HEK293 (cell line): ENCODE measurements at regions not wholly inside any gene's neighbourhood (a gene's known extent, or its start where the extent isn't known, plus 50 kb on each side); places are given as distances from the start of the nearest gene placed in this dataset.
A peak's percentile ranks its signal among the peaks of the same experiment; 100 is the strongest.

Experiments used
- CTCF ChIA-PET: fragments of 350-600 bp; formaldehyde crosslinking; extraction: SDS; loops from one replicate; lab custom pipeline; 2021; ENCODE audit warnings: antibody characterized with exemption; lab: Yijun Ruan, JAX
- POLR2A ChIA-PET: fragments of 300-600 bp; formaldehyde crosslinking; extraction: SDS; loops from one replicate; lab custom pipeline; 2020; ENCODE audit warnings: antibody characterized with exemption, inconsistent platforms; lab: Yijun Ruan, JAX
- H3K27ac ChIP-seq: fragments of 200-500 bp; sonication (Bioruptor generic); 2 replicates; pipeline ENCODE4 v1.5.1; 2014; ENCODE audit warnings: low read depth, low read length, control low read depth, inconsistent platforms; ENCODE audit errors: extremely low read depth
- H3K36me3 ChIP-seq, 2 experiments: fragments of 200-500 bp in 1 of 2; sonication (Bioruptor generic) in 1 of 2; 1 replicate in 1 of 2; 2 replicates in 1 of 2; pipeline ENCODE4 v1.5.1; 2014 to 2017; ENCODE audit warnings: inconsistent platforms in 2 of 2, low read length in 2 of 2; ENCODE audit not compliant: control insufficient read depth in 2 of 2, insufficient read depth in 1 of 2
- H3K4me1 ChIP-seq: fragments of 200-500 bp; sonication (Bioruptor generic); 2 replicates; pipeline ENCODE4 v1.5.1; 2014; ENCODE audit warnings: mild to moderate bottlenecking, low read length, inconsistent platforms; ENCODE audit not compliant: control insufficient read depth, insufficient read depth
- H3K4me3 ChIP-seq: 2 replicates; pipeline ENCODE4 v1.5.1; 2011; ENCODE audit warnings: low read depth, mild to moderate bottlenecking, control low read depth, low read length, moderate library complexity
- H3K9me3 ChIP-seq: fragments of 200-500 bp; sonication (Bioruptor generic); 2 replicates; pipeline ENCODE4 v1.5.1; 2014; ENCODE audit warnings: low read depth, low read length, inconsistent platforms; ENCODE audit not compliant: control insufficient read depth, insufficient read depth
- GLIS1 ChIP-seq: fragments of 450-650 bp; formaldehyde crosslinking; IDR thresholded peaks from 2 replicates; pipeline ENCODE4 v1.5.1; 2016; ENCODE audit warnings: missing biosample characterization, missing genetic modification characterization
- GLIS2 ChIP-seq: fragments of 450-650 bp; formaldehyde crosslinking; IDR thresholded peaks from 2 replicates; pipeline ENCODE4 v1.5.1; 2016; ENCODE audit warnings: missing biosample characterization, missing genetic modification characterization
- HOXA7 ChIP-seq: sonication (generic); formaldehyde crosslinking; IDR thresholded peaks from 2 replicates; pipeline ENCODE4 v1.8.1; 2022; ENCODE audit warnings: missing genetic modification reagents, borderline replicate concordance
- KLF8 ChIP-seq: fragments of 450-650 bp; formaldehyde crosslinking; IDR thresholded peaks from 2 replicates; pipeline ENCODE4 v1.5.1; 2016; ENCODE audit warnings: missing biosample characterization, missing genetic modification characterization
- MZF1 ChIP-seq: fragments of 450-650 bp; formaldehyde crosslinking; IDR thresholded peaks from 2 replicates; pipeline ENCODE4 v1.5.1; 2017; ENCODE audit warnings: missing biosample characterization, missing genetic modification characterization, borderline replicate concordance
- ZFP37 ChIP-seq: fragments of 450-650 bp; formaldehyde crosslinking; IDR thresholded peaks from 2 replicates; pipeline ENCODE4 v1.5.1; 2016; ENCODE audit warnings: missing biosample characterization, missing genetic modification characterization
- ZFP41 ChIP-seq: fragments of 450-650 bp; formaldehyde crosslinking; IDR thresholded peaks from 2 replicates; pipeline ENCODE4 v1.5.1; 2016; ENCODE audit warnings: missing biosample characterization, missing genetic modification characterization, borderline replicate concordance
- ZNF146 ChIP-seq: fragments of 450-650 bp; formaldehyde crosslinking; IDR thresholded peaks from 2 replicates; pipeline ENCODE4 v1.5.1; 2016; ENCODE audit warnings: missing biosample characterization, missing genetic modification characterization
- ZNF155 ChIP-seq: fragments of 450-650 bp; formaldehyde crosslinking; IDR thresholded peaks from 2 replicates; pipeline ENCODE4 v1.5.1; 2016; ENCODE audit warnings: missing biosample characterization, missing genetic modification characterization
- ZNF202 ChIP-seq: fragments of 450-650 bp; formaldehyde crosslinking; IDR thresholded peaks from 2 replicates; pipeline ENCODE4 v1.5.1; 2016; ENCODE audit warnings: missing biosample characterization, missing genetic modification characterization, borderline replicate concordance
- ZNF248 ChIP-seq: fragments of 450-650 bp; formaldehyde crosslinking; IDR thresholded peaks from 2 replicates; pipeline ENCODE4 v1.5.1; 2017; ENCODE audit warnings: missing biosample characterization, missing genetic modification characterization
- ZNF26 ChIP-seq: fragments of 450-650 bp; formaldehyde crosslinking; IDR thresholded peaks from 2 replicates; pipeline ENCODE4 v1.5.1; 2016; ENCODE audit warnings: missing biosample characterization, missing genetic modification characterization
- ZNF354C ChIP-seq: fragments of 450-650 bp; formaldehyde crosslinking; IDR thresholded peaks from 2 replicates; pipeline ENCODE4 v1.5.1; 2016; ENCODE audit warnings: missing biosample characterization, missing genetic modification characterization, low read depth, borderline replicate concordance
- ZNF398 ChIP-seq: fragments of 450-650 bp; formaldehyde crosslinking; IDR thresholded peaks from 2 replicates; pipeline ENCODE4 v1.5.1; 2017; ENCODE audit warnings: missing biosample characterization, missing genetic modification characterization
- ZNF423 ChIP-seq: fragments of 450-650 bp; formaldehyde crosslinking; IDR thresholded peaks from 2 replicates; pipeline ENCODE4 v1.5.1; 2016; ENCODE audit warnings: missing biosample characterization, missing genetic modification characterization
- ZNF488 ChIP-seq: fragments of 450-650 bp; formaldehyde crosslinking; IDR thresholded peaks from 2 replicates; pipeline ENCODE4 v1.5.1; 2016; ENCODE audit warnings: missing biosample characterization, missing genetic modification characterization
- ZNF639 ChIP-seq: fragments of 450-650 bp; formaldehyde crosslinking; IDR thresholded peaks from 2 replicates; pipeline ENCODE4 v1.5.1; 2016; ENCODE audit warnings: missing biosample characterization, missing genetic modification characterization
- ZNF747 ChIP-seq: fragments of 450-650 bp; formaldehyde crosslinking; IDR thresholded peaks from 2 replicates; pipeline ENCODE4 v1.5.1; 2016; ENCODE audit warnings: missing biosample characterization, missing genetic modification characterization
- ZNF76 ChIP-seq: fragments of 450-650 bp; formaldehyde crosslinking; IDR thresholded peaks from 2 replicates; pipeline ENCODE4; 2016; ENCODE audit warnings: low read depth, missing biosample characterization, missing genetic modification characterization, borderline replicate concordance

DNA sequence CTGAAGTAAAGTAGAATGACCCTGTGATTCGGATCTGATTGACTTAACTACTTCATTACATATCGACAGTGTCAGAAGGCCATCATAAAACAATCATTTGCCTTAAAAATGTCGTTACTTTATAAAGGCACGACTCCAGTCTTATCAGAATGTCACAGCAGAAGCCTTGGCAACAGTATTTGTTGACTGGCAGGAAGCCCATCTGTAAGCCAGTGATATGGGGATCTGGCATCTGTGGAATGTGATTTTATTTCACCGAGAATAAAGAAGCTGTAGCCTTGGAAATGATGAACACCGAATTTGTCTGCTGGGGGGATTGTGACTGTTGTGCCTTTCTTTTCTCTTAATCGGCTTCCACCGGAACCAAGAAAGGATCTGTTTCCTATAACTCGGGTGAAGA lies 362.5 kb downstream of the TDRD3 start:
- H3K9me3 ChIP-seq, result no peaks in the 10 kb centered on the region
- ChIA-PET POLR2A (no interaction called here), CTCF (no interaction called here)
- no peak overlapping the region for H3K27ac ChIP-seq
- H3K4me1 ChIP-seq, result no peaks in the 10 kb centered on the region
- no peaks in the 10 kb centered on the region for H3K36me3 ChIP-seq
- no peak overlapping the region for H3K4me3 ChIP-seq
- peak; percentile 13; the same call in 1 of the 2 replicates for TF ChIP-seq GLIS1
- TF ChIP-seq ZNF146 (tag by site-specific recombination), result no peak

- Histone ChIP-seq H3K4me1 (no peaks in the 10 kb centered on the region), H3K4me3 (no peak overlapping the region), H3K27ac (no peak overlapping the region), H3K9me3 (no peaks in the 10 kb centered on the region), H3K36me3 (no peaks in the 10 kb centered on the region)
- TF ChIP-seq HOXA7 (CRISPR knock-in tag), result no peak
- TF ChIP-seq ZNF26 (tag by site-specific recombination), result no peak
- no peak for TF ChIP-seq ZNF488 (tag by site-specific recombination)
- no peak for TF ChIP-seq GLIS2 (tag by site-specific recombination)
- no peak for TF ChIP-seq ZFP41
- no peak for TF ChIP-seq ZNF76 (tag by site-specific recombination)
- TF ChIP-seq ZNF398 (tag by site-specific recombination), result no peak
- no peak for TF ChIP-seq ZNF155 (tag by site-specific recombination)
- no peak for TF ChIP-seq ZNF639
- TF ChIP-seq MZF1 (tag by site-specific recombination), result no peak
- no peak for TF ChIP-seq ZFP37 (tag by site-specific recombination)
- TF ChIP-seq ZNF248 (tag by site-specific recombination), result no peak
- TF ChIP-seq ZNF354C (tag by site-specific recombination), result no peak
- TF ChIP-seq ZNF202 (tag by site-specific recombination), result no peak
- TF ChIP-seq ZNF423, result no peak
- no peak for TF ChIP-seq ZNF747 (tag by site-specific recombination)
- no peak for TF ChIP-seq KLF8 (tag by site-specific recombination)
- CTCF ChIA-PET, result interaction anchor here (0.6 kb wide), 1 partner anchor 23 kb away, joined by 3 read pairs; no protein-coding TSS in a partner anchor
- POLR2A ChIA-PET, result no interaction called here
These were observed 361.6 kb downstream of the TDRD3 start for GRCh38 chr13:60758637-60759036.
